ENCODE measurements at regions not wholly inside any gene's neighbourhood (a gene's known extent, or its start where the extent isn't known, plus 50 kb on each side); places are given as distances from the start of the nearest gene placed in this dataset.

DNA sequence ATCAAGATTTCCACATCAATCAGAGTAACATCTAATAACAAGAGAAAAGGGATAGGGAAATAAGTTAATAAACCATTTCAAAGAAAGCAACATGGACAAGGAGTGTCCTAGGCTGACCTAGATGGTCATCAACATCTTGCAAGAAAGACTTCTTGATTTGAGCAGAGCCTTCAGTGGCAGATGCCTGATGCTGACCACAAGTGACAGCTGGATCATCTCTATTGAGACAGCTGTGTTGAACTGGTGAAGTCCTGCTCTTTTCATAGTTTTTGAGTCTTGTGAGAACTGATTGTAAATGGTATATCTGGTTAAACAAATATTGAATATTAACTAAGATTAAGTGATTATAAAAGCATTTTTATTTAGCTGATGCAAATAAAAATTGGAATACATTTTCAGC is 1083.6 kb upstream of the LRFN5 start:
- no peak for DNase-seq (ENCODE audit: low read depth)

DNA sequence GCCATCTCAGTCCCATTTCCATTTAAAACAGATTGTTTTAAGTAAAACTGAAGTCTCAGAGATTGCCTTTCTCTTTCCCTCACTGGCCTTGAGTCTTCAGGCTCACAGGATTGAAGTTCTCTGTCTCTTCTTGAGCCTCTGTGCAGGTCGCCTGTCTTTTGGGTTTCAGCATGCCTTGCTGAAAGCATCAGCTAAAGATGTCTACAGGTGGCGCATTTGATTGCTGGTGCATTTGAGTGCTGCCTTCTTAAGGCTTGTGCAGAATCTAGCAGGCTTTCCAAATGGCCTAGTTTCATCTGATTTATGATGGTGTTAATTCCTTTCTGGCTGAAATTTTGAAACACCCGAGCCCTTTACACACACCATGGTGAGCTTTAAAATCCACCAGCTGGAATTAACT is 1062.2 kb upstream of the FBXO33 start:
- DNase-seq (ENCODE audit: low read depth), result no peak

DNA sequence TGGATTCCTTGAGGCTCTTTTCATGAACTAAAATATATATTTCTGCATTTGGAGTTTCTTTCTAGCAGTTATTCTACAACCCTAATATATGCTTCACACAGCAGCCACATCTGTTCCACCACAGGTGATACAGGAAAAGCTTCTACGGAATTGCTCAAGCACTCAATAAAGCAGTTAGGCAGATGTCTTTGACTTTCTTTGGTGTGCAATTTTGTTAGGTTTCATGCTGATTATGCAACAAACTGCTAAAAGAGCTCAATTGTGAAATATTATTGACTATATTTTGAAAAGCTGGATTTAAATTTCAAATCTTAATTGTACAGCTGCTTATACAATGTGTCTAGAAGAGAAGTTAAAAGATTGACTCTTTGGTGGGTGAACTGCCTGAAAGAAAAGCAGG is 1055.6 kb upstream of the FBXO33 start:
- DNase-seq (ENCODE audit: low read depth), result no peak

DNA sequence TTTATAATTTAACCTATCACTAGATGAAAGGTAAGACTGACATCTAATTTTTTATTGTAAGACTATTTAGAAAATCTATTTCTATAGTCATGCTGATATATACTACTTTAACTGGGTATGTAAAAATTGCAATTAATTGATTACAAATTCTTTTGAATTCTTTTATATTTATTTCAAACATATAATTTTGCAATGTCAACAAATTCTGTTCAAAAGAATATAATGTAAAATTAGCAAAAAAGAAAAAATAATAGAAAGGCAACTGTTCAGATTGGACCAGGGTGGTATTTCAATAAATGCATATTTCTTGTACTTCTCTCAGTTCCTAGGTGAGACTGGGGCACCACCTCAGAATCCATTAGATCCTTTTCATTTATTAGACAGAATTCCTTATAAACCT is 1053.5 kb upstream of the FBXO33 start:
- no peak for DNase-seq (ENCODE audit: low read depth)

DNA sequence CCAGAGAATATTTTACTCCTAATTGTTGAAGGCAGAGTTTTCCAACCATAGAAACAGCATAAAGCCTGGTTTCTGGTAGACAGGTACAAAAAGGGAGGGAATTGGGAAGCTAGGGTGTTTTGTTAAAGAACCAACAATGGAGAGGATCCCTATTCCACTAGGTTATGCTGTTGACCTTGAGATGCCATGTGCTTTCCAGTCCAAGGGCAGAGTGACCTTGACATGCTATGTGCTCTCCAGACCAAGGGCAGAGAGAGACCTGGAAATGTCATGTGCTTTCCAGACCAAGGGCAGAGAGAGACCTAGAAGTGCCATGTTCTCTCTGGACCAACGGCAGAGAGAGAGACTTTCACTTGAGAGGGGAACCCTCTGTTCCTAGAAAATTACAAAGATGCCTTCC is 1043.8 kb upstream of the FBXO33 start:
- DNase-seq (ENCODE audit: low read depth), result no peak

DNA sequence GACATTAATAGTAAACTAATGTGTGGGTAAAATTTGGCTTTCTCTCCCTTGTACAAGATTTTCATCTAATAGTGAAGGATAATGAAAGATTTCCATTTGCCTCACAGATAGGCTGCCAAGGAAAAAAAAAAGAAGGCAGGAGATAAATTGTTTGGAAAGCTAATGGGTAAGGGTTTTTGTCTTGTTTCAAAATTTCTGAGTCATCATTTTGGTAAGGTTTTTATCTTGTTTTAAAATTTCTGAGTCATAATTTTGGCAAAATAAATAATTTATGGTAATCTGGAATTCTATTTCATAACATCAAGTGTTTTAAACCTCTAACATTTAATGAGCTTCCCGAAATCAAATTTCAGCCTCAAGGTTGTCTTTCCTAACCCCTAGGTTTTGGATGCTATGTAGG is 1035.7 kb upstream of the FBXO33 start:
- DNase-seq (ENCODE audit: low read depth), result no peak

DNA sequence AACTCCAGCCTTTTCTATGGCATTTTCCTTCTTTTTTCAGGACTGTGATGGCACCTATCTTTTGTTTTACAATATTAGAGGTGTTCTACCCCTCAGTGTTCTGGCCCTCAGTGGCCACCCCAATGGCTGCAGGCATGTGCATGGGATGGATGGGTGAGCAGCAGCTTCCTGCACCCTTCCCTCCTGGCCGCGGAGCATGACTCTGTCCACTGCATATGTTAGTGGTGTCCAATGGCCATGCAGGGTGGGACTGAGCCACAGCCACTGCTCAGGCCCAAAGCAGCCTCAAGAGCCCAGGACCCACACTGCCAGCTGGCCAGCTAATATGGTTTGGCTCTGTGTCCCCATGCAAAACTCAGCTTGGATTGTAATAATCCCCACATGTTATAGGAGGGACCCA is 1032.3 kb upstream of the FBXO33 start:
- DNase-seq (ENCODE audit: low read depth), result no peak

DNA sequence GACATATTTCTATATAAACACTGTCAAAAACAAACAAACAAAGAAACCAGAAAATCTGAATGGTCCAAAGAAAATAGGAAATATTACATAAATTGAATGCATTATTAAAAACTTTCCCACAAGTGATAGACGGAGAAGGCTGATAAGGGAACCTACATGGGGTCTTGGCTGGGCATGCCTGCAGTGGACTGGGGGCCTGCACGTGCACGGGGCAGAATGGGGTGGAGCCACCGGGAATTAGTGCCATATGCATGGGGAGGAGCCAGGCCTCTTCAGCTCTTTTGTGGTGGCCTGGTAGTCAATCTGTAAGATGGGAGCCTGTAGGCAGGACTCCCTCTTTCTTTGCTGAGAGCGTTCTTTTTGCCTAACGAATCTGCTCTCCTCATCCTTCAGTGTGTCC is 1031.7 kb upstream of the FBXO33 start:
- no peak for DNase-seq (ENCODE audit: low read depth)

DNA sequence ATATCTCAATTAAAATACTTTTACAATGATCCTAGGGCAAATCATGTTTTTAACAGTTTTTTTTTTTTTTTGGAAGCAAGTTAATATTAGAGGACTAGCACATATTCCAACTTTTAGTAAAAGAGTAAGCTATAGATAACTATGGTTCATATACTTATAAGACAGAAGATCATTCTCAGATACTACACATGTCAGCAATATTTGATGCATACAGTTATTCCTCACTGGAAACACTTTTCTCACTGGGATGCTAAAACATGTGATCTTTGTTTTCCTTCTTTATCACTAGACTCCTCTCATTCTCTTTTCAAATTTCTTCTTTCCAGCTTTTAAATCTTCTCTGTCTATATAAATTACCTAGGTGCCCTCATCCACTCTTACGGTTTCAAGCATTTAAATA is 1020.4 kb upstream of the FBXO33 start:
- no peak for DNase-seq (ENCODE audit: low read depth)

DNA sequence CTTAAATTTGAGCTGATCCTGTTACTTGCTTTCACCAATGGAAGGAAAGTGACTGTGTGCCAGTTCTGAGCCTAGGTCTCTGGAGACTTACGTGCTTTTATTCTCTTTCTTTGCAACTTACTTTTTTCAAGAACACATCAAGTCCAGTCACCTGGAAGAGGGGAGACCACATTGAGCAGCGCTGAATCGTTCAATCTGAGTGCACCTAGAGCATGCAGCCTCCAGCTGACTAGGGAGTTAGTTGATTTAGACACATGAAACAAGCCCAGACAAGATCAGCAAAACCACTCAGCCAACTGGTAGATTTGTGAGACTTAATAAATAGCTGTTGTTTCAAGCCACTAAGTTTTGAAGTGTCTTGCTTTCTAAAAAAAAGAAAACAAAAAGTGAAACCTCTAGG is 1014.8 kb upstream of the FBXO33 start:
- DNase-seq (ENCODE audit: low read depth), result no peak

DNA sequence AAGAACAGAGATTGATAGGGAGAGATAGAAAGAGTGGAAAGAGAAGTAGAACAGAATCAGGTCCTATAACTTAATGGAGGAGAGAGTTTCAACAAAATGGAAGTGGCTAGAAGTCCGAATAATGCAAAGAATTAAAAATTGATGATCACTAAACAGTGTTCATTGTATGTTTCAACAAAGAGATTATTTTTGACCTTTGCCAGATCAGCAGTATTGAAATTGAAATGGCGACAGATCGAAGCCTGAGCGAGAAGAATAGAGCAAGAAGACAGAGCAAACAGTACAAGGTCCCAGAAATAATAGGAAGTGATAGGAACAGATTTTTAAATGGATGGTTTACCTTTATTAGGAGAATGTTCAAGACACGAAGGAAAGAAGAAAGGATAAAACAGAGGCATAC is 1012.8 kb upstream of the FBXO33 start:
- no peak for DNase-seq (ENCODE audit: low read depth)

DNA sequence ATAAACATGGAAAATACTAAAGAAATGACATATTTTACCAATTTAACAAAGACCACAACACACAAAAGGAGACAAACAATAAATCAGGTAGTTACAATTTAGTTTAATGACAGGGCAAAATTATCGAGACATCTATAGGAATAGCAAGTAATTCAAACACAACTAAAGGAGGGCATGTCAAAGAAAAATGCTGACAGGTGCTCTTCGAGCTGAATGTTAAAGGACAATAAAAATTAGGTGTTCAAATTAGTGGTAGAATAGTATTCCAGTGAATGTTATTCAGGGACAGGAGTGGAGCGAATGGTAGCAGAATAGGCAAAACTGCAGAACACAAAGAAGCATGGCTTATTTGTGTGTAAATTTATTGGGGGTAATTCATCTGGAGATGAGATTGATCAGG is 1004.3 kb upstream of the FBXO33 start:
- no peak for DNase-seq (ENCODE audit: low read depth)

DNA sequence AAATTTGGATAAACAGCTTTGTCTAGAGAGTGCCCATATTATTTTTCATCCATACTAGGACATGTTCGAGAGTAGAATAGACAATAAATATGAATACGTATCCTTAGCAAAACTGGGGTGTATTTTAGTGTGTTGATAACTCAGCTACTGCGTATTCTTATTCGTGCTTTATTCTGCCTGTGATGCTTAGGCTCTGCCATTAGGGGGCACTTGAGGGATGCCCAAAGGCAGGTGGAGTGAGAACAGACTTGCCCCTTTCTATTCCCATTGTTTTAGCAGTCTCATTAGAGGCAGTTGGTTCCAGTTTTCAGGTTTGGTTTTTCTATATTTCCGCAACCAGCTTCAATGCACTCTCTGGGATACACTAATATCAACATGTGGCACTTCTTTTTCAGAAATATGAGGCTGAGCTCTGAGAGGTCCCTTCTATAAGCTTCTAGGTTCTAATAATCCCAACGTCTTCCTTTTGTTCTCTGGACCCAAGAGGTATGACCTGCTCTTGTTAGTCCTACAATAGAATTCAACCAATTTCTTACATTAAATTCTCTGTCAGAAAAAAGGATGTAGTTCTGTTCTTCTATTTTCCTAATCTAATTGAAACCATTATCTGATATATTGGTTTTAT is 985.7 kb upstream of the FBXO33 start:
- no peak for DNase-seq (ENCODE audit: low read depth)

DNA sequence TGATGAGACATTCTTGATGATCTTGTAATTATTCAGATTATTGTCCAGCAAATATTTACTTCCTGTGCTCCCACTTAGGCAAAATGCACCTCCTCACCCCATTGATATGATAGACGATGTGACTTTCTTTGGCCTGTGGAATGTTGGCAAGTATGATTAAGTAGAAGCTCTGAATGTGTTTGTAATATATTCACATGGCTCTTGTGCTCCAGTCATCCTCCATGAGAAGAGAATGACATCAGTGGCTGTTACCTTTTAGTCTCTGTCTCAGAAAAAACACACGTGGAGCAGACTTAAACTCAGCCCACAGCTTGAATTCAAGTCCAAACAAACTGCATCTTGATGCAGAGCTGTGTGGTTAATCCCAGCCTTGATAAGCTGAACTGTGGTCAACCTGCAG is 984.3 kb upstream of the FBXO33 start:
- no peak for DNase-seq (ENCODE audit: low read depth)

DNA sequence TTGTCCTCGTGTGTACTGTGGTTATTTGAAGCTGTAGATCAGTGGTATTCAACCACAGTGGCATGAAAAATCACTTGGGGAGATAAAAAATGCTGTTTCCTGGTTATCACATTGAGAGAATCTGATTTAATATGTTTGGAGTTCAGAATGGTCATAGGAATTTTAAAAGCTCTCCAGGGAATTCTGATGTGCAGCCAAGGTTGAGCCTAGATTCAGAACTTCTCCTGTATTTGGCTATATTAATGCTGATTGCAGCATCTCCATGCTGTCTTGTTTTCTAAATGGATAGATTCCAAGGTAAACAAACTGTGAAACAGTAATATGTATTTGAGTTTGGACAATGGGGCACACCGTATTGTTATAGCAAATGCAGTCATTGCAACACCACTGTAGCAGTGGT is 982.2 kb upstream of the FBXO33 start:
- DNase-seq (ENCODE audit: low read depth), result no peak

DNA sequence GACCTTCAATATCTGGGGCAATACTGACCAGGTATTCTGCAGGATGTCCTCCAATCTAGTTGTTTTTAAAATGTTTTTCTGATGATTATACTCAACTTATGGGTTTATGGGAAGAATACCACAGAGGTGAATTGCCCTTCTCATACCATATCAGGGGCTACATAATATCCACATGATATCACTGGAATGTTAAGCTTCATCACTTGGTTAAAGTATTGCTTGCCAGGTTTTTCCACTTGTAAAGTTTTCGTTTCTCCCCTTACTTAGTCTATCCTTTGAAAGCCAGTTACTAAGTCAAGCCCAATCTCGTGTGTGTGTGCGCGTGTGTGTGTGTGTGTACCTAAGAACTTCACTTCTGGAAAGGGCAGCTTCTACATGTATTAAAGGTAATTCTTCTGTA is 980.9 kb upstream of the FBXO33 start:
- DNase-seq (ENCODE audit: low read depth), result no peak

DNA sequence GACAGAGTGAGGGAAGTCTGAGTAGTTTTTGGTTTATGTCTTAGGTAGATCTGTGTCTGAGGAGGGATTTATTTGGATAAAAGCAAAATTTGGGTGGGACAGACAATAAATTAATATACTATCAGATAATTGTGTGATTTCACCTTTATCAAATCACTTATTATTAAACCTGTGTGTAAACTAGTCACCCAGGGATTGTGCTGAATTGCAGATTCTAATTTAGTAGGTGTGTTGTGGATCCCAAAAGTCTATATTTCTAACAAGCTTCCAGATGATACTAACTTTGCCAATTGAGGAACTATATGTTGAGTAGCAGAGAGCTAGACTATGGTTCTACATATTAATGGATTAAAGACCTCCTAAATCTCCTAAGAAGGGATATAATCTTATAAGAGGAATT is 978.5 kb upstream of the FBXO33 start:
- no peak for DNase-seq (ENCODE audit: low read depth)

DNA sequence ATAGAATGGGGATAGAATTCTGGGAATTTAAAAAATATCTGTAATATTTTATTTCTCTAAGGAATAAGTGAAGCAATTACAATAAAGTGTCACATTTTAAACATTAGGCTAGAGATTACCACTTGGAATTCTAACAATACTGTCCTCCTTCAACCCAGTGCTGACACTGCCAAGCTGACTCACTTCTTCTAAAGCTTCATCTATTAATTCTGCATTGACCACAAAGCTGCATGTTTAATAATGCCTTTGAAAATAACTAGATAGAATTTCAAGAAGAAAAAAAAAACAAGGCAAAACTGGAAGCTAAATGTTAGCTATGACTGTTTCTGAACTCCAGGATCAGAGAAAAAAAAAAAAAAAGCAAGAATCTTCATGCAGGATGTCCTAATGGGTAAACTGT is 970.7 kb upstream of the FBXO33 start:
- DNase-seq (ENCODE audit: low read depth), result no peak

DNA sequence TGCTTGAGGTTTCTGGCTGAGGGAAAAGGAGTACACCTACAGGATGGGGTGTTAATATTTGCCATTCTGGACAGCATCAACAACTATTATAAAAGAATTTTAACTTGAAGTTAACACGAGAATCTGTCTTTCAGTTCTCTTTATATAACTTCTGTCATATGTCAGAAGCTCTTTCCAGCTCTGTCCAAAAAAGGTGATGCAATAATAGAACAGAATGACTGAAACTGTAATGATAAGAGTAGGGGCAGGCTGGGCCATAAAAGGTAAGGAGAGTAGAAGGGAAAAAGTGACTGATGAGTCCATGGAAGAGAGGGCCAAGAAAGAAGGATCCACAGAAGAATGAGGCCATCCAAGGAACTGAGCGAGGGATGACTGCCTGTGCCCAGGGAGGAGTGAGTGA is 966.7 kb upstream of the FBXO33 start:
- no peak for DNase-seq (ENCODE audit: low read depth)

DNA sequence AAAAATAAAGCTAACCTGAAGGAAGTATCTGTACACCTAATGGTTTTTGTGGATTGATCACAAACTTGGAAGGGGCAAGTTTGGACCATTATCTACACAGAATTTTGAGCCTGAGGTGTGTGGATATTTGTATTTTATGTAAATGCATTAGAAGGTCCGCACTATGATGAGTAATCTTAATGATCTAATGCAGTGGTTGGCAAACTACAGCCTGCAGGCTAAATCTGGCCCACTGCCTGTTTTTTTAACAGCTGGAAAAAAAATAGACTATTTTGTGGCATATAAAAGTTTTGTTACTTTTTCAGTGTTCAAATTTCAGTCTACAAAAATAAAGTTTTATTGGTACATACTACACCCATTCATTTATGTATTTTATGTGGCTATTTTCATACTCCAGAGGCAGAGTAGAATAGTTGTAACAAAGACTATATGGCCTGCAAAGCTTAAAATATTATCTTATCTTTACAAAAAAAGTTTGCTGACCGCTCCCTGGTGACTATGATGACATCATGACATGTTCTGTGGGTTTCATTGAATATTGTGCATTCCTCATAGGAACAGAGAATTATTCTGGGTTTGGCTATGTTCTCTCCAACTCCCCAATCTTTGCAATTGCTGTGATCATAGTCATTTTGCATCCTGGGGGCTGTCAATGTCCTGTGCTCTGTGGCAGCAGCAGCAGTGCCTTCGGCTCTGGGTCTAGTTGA is 962.6 kb upstream of the FBXO33 start:
- DNase-seq (ENCODE audit: low read depth), result no peak

DNA sequence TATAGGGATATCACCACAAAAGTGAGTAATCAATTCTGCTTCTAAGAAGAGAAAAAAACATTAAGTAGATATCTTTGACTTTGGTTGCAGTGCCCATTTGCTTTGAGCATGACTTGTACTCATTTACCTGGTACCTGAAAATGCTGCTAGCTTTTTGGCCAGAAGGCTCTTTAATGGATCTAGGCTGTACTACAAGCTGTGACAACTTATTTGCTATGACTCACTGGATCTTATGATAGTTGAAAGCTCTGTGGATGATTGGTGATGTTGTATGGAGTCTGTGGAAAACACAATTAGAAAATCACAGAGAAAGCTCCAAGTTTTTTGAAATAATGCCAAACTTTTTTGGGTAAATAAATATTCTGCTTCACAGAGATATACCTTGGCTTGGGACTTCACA is 960.9 kb upstream of the FBXO33 start:
- DNase-seq (ENCODE audit: low read depth), result no peak

DNA sequence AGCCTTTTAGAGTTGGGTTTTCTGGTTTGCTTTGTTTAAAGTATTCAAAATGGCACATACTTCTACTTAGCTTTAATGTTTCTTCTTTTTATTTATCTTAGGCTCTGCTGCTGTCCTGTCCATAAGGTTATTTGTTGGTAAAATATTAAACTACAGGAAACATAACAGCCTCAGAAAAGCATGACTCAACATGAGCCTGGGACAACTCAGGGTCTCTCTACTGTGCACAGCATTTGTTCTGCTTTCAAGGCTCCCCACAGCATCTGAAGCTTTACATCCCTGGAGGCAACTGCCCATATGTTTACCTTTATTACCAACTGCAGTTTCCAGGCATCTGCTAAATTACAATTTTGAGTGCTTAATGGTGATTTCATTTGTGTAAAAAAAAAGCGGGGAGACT is 954.2 kb upstream of the FBXO33 start:
- no peak for DNase-seq (ENCODE audit: low read depth)

DNA sequence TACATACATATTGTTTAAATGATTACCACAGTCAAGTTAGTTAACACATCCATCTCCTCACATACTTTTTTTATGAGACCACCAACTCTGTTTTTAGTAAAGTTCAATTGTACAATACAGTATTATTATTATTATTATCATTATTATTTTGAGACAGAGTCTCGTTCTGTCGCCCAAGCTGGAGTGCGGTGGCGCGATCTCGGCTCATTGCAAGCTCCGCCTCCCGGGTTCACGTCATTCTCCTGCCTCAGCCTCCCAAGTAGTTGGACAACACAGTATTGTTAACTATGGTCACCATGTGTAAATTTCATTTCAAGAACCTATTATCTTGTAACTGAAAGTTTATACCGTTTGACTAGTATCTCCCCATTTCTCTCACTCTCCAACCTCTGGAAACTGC is 942.0 kb upstream of the FBXO33 start:
- no peak for DNase-seq (ENCODE audit: low read depth)

DNA sequence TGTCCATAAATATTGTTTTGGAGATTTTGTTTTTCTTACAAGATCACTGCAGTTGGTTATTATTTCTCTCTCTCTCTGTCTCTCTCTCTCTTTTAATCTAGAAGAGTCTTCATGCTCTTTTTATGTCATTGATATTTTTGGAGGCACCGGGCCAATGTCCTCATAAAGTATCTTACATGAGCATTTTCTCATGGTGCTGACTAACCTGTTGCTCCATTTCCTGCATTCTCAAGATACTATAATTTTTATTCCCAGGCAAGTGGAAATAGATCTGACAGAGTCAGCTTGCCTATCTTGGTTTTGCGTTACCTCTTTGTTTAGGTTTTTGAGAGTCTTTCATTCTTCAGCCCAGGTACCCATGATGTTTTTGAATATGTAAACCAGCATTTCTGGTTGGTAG is 938.8 kb upstream of the FBXO33 start:
- DNase-seq (ENCODE audit: low read depth), result no peak

All from fibroblast of gingiva (primary cell).